GM23338 (cell line): ENCODE measurements at regions not wholly inside any gene's neighbourhood (a gene's known extent, or its start where the extent isn't known, plus 50 kb on each side); places are given as distances from the start of the nearest gene placed in this dataset.

Experiments used
- ATAC-seq: fragments of 200-7000 bp; cut with Tn5 transposase; 3 replicates; pipeline ENCODE4 v1.9.1; 2020
- DNase-seq: peaks from one replicate; pipeline ENCODE4 v3.0.0-alpha.2; 2015; ENCODE audit warnings: low spot score
- H2AFZ ChIP-seq: fragments of 200-600 bp; sonication (generic); 2 replicates; pipeline ENCODE4 v1.8.0; 2016; ENCODE audit warnings: antibody characterized with exemption, mild to moderate bottlenecking, moderate library complexity
- H3F3A ChIP-seq: fragments of 200-600 bp; sonication (generic); replicated peaks from 2 replicates; pipeline ENCODE4 v1.8.0; 2017; ENCODE audit warnings: antibody characterized with exemption, mixed run types, low read depth
- H3K27ac ChIP-seq: fragments of 200-600 bp; sonication (generic); 2 replicates; pipeline ENCODE4 v1.6.1; 2016; ENCODE audit warnings: low read depth
- H3K27me3 ChIP-seq: fragments of 200-600 bp; sonication (generic); 2 replicates; pipeline ENCODE4 v1.8.0; 2016; ENCODE audit warnings: mild to moderate bottlenecking, mixed run types, moderate library complexity; ENCODE audit not compliant: insufficient read depth
- H3K36me3 ChIP-seq: fragments of 200-600 bp; sonication (generic); 2 replicates; pipeline ENCODE4 v1.8.0; 2016; ENCODE audit warnings: mild to moderate bottlenecking; ENCODE audit not compliant: insufficient read depth
- H3K4me1 ChIP-seq: fragments of 200-600 bp; sonication (generic); 2 replicates; pipeline ENCODE4 v1.8.0; 2016; ENCODE audit warnings: mild to moderate bottlenecking, moderate library complexity; ENCODE audit not compliant: insufficient read depth
- H3K4me2 ChIP-seq: fragments of 200-600 bp; sonication (generic); 2 replicates; pipeline ENCODE4 v1.7.1; 2017; ENCODE audit warnings: mixed run types
- H3K4me3 ChIP-seq: fragments of 200-600 bp; sonication (generic); 2 replicates; pipeline ENCODE4 v1.6.1; 2016; ENCODE audit warnings: mixed run types
- H3K79me2 ChIP-seq: fragments of 200-600 bp; sonication (generic); replicated peaks from 2 replicates; pipeline ENCODE4 v1.8.0; 2017; ENCODE audit warnings: mild to moderate bottlenecking; ENCODE audit not compliant: insufficient read depth
- H3K9me2 ChIP-seq: fragments of 200-600 bp; sonication (generic); 2 replicates; pipeline ENCODE4 v1.8.0; 2017; ENCODE audit not compliant: insufficient read depth
- H4K20me1 ChIP-seq: fragments of 200-600 bp; sonication (generic); replicated peaks from 2 replicates; pipeline ENCODE4 v1.8.0; 2017; ENCODE audit warnings: mild to moderate bottlenecking; ENCODE audit not compliant: insufficient read depth
- H3K27ac Mint-ChIP-seq: 2 replicates; pipeline ENCODE4 v1.8.0; 2020; ENCODE audit warnings: inconsistent platforms, mild to moderate bottlenecking, moderate library complexity, mixed read lengths
- H3K27me3 Mint-ChIP-seq: 3 replicates; pipeline ENCODE4 v1.8.0; 2022; ENCODE audit warnings: low read depth, mild to moderate bottlenecking, moderate library complexity, mixed read lengths, inconsistent platforms; ENCODE audit not compliant: insufficient read depth, poor library complexity
- H3K36me3 Mint-ChIP-seq: 3 replicates; pipeline ENCODE4 v1.8.0; 2021; ENCODE audit warnings: low read depth, mild to moderate bottlenecking, inconsistent platforms, moderate library complexity, mixed read lengths
- H3K4me1 Mint-ChIP-seq: 3 replicates; pipeline ENCODE4 v1.8.0; 2020; ENCODE audit warnings: mild to moderate bottlenecking, inconsistent platforms, mixed read lengths
- H3K4me3 Mint-ChIP-seq: 3 replicates; pipeline ENCODE4 v1.8.0; 2021; ENCODE audit warnings: moderate library complexity, mild to moderate bottlenecking, inconsistent platforms, mixed read lengths
- H3K9me3 Mint-ChIP-seq: 3 replicates; pipeline ENCODE4 v1.8.0; 2020; ENCODE audit warnings: moderate library complexity, mild to moderate bottlenecking, inconsistent platforms, mixed read lengths
- CREB1 ChIP-seq: fragments of 250-450 bp; sonication (Bioruptor Pico); IDR thresholded peaks from 2 replicates; pipeline ENCODE4 v1.5.0; 2020; ENCODE audit warnings: low read depth, mild to moderate bottlenecking, moderate library complexity
- CTCF ChIP-seq, 2 experiments: fragments of 200-600 bp in 1 of 2; sonication (generic) in 1 of 2; conservative IDR thresholded peaks; 2 replicates each; pipeline versions ENCODE4 v1.5.1 to v1.6.1; 2016 to 2017; ENCODE audit warnings: antibody characterized with exemption in 2 of 2, low read depth in 2 of 2, mild to moderate bottlenecking in 2 of 2, moderate library complexity in 1 of 2
- EZH2 ChIP-seq: fragments of 200-600 bp; sonication (generic); IDR thresholded peaks from one replicate; pipeline ENCODE4 v1.8.0; 2017; ENCODE audit warnings: antibody characterized with exemption, mild to moderate bottlenecking, low read depth; ENCODE audit not compliant: unreplicated experiment
- EZH2phosphoT487 ChIP-seq: fragments of 200-600 bp; sonication (generic); IDR thresholded peaks from one replicate; pipeline ENCODE4 v1.8.1; 2018; ENCODE audit warnings: antibody characterized with exemption; ENCODE audit not compliant: unreplicated experiment
- NANOG ChIP-seq: IDR thresholded peaks from 2 replicates; pipeline ENCODE4 v1.6.1; 2016; ENCODE audit warnings: antibody characterized with exemption, borderline replicate concordance
- POLR2AphosphoS5 ChIP-seq: IDR thresholded peaks from 2 replicates; pipeline ENCODE4 v1.6.1; 2016; ENCODE audit warnings: antibody characterized with exemption, low read depth
- STAT1 ChIP-seq: IDR thresholded peaks from one replicate; pipeline ENCODE4 v1.6.1; 2016; ENCODE audit warnings: antibody characterized with exemption; ENCODE audit not compliant: unreplicated experiment
- TF ChIP-seq, protein P1 (sequence below): IDR thresholded peaks from one replicate; pipeline ENCODE4 v1.6.1; 2018; ENCODE audit warnings: antibody characterized with exemption; ENCODE audit not compliant: unreplicated experiment
- TF ChIP-seq, protein P2 (sequence below): IDR thresholded peaks from 2 replicates; pipeline ENCODE4 v1.6.1; 2016; ENCODE audit warnings: antibody characterized with exemption

- TF ChIP-seq CTCF (conservative IDR thresholded peaks at IDR 0.05; ENCODE audit: low read depth in 2 of 2), result no peak
- TF ChIP-seq NANOG, result no peak
- TF ChIP-seq, protein P1, sequence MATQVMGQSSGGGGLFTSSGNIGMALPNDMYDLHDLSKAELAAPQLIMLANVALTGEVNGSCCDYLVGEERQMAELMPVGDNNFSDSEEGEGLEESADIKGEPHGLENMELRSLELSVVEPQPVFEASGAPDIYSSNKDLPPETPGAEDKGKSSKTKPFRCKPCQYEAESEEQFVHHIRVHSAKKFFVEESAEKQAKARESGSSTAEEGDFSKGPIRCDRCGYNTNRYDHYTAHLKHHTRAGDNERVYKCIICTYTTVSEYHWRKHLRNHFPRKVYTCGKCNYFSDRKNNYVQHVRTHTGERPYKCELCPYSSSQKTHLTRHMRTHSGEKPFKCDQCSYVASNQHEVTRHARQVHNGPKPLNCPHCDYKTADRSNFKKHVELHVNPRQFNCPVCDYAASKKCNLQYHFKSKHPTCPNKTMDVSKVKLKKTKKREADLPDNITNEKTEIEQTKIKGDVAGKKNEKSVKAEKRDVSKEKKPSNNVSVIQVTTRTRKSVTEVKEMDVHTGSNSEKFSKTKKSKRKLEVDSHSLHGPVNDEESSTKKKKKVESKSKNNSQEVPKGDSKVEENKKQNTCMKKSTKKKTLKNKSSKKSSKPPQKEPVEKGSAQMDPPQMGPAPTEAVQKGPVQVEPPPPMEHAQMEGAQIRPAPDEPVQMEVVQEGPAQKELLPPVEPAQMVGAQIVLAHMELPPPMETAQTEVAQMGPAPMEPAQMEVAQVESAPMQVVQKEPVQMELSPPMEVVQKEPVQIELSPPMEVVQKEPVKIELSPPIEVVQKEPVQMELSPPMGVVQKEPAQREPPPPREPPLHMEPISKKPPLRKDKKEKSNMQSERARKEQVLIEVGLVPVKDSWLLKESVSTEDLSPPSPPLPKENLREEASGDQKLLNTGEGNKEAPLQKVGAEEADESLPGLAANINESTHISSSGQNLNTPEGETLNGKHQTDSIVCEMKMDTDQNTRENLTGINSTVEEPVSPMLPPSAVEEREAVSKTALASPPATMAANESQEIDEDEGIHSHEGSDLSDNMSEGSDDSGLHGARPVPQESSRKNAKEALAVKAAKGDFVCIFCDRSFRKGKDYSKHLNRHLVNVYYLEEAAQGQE, result no peak
- TF ChIP-seq POLR2AphosphoS5, result no peak
- TF ChIP-seq, protein P2, sequence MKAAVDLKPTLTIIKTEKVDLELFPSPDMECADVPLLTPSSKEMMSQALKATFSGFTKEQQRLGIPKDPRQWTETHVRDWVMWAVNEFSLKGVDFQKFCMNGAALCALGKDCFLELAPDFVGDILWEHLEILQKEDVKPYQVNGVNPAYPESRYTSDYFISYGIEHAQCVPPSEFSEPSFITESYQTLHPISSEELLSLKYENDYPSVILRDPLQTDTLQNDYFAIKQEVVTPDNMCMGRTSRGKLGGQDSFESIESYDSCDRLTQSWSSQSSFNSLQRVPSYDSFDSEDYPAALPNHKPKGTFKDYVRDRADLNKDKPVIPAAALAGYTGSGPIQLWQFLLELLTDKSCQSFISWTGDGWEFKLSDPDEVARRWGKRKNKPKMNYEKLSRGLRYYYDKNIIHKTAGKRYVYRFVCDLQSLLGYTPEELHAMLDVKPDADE, result no peak
- TF ChIP-seq STAT1, result no peak
- TF ChIP-seq EZH2phosphoT487, result no peak
- TF ChIP-seq CREB1 (CRISPR knock-in tag), result no peak
Observed at GRCh38 chr3:23706111-23706510, 99.6 kb upstream of the UBE2E1 start (continued).

DNA sequence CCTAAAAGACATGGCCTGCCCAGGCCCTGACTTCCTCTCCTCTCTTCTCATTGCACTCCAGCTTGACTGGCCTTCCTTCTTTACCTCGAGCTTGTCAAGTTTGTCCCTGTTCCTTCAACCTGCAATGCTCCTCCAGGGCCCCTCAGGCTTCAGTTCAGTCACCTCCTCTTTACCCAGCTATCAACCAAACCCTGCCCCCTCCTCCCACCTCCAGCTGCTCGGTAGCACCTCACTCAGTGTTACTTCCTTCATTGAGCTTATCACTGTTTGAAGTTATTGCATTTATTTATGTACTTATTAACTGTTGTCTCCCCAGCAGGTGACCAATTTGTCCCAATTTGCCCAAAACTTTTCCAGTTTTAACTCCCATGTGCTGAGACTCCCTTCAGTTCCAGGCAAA, 95.8 kb upstream of the UBE2E1 start:
- no peaks in the 10 kb centered on the region for H3K27me3 ChIP-seq
- peaks cover 25% of the 10 kb centered on the region for H3K4me1 ChIP-seq
- H3K27ac ChIP-seq, result peak overlapping the region; percentile 26; the same call in 1 of the 2 replicates
- H3F3A ChIP-seq, result no peaks in the 10 kb centered on the region
- Mint-ChIP-seq H3K27ac (0 out of 2 replicates have a peak overlapping the region, but pooled peaks have one; percentile 7), H3K4me3 (no peak overlapping the region), H3K9me3 (no peaks in the 10 kb centered on the region), H3K27me3 (no peaks in the 10 kb centered on the region), H3K4me1 (peaks cover 40% of the 10 kb centered on the region), H3K36me3 (no peaks in the 10 kb centered on the region)
- H4K20me1 ChIP-seq, result no peaks in the 10 kb centered on the region
- peak overlapping the region; percentile 7 for H3K4me2 ChIP-seq
- H3K79me2 ChIP-seq, result no peaks in the 10 kb centered on the region
- no peak for TF ChIP-seq EZH2
- H3K36me3 ChIP-seq, result no peaks in the 10 kb centered on the region
- H3K4me3 ChIP-seq, result no peak overlapping the region
- H3K9me2 ChIP-seq, result peaks cover under 1% of the 10 kb centered on the region; the same call in 1 of the 2 replicates
- peak overlapping the region; percentile 0 for H2AFZ ChIP-seq
- ATAC-seq, result peak; percentile 9; the same call in 1 of the 3 replicates
- peak; percentile 44 for DNase-seq
